OCI-LY3 (cell line): ENCODE measurements at regions not wholly inside any gene's neighbourhood (a gene's known extent, or its start where the extent isn't known, plus 50 kb on each side); places are given as distances from the start of the nearest gene placed in this dataset.

ENCODE experiments used
- H2AFZ ChIP-seq: fragments of 200-600, 300-600 bp; shearing (Covaris generic); 2 replicates; pipeline ENCODE4 v1.6.0; 2014; ENCODE audit warnings: antibody characterized with exemption, low read depth, low read length
- H3K27ac ChIP-seq: fragments of 200-600, 300-600 bp; sonication (generic); 2 replicates; pipeline ENCODE4 v1.5.1; 2014; ENCODE audit warnings: mild to moderate bottlenecking, low read length, moderate library complexity, mixed read lengths
- H3K27me3 ChIP-seq: fragments of 200-600, 300-600 bp; sonication (generic); 2 replicates; pipeline ENCODE4 v1.6.1; 2014; ENCODE audit warnings: low read depth, low read length, mixed read lengths
- H3K36me3 ChIP-seq: fragments of 200-600, 300-600 bp; sonication (generic); replicated peaks from 2 replicates; pipeline ENCODE3; 2014; ENCODE audit warnings: low read depth, low read length, mixed read lengths
- H3K4me1 ChIP-seq: fragments of 300-600, 200-600 bp; sonication (generic); 2 replicates; pipeline ENCODE4 v1.6.1; 2014; ENCODE audit warnings: low read length, mixed read lengths
- H3K4me2 ChIP-seq: fragments of 200-600, 300-600 bp; sonication (generic); 2 replicates; pipeline ENCODE4 v1.6.1; 2014; ENCODE audit warnings: low read length, mixed read lengths
- H3K4me3 ChIP-seq: fragments of 300-600, 200-600 bp; sonication (generic); 2 replicates; pipeline ENCODE4 v1.5.1; 2014; ENCODE audit warnings: antibody characterized with exemption, mild to moderate bottlenecking, low read length, moderate library complexity
- H3K79me2 ChIP-seq: fragments of 300-600, 200-600 bp; shearing (Covaris generic); 2 replicates; pipeline ENCODE4 v1.6.1; 2014; ENCODE audit warnings: mild to moderate bottlenecking, low read length, mixed read lengths
- H3K9ac ChIP-seq: fragments of 300-600, 200-600 bp; shearing (Covaris generic); 2 replicates; pipeline ENCODE4 v1.6.0; 2014; ENCODE audit warnings: mild to moderate bottlenecking, low read length, moderate library complexity
- H3K9me3 ChIP-seq: fragments of 200-600, 300-600 bp; shearing (Covaris generic); 2 replicates; pipeline ENCODE4 v1.6.1; 2014; ENCODE audit warnings: low read length, mixed read lengths; ENCODE audit not compliant: insufficient read depth
- H4K20me1 ChIP-seq: fragments of 200-600, 300-600 bp; sonication (generic); 2 replicates; pipeline ENCODE4 v1.6.1; 2016; ENCODE audit warnings: low read length, mixed read lengths; ENCODE audit not compliant: insufficient read depth
- CTCF ChIP-seq: fragments of 200-600, 300-600 bp; sonication (generic); IDR thresholded peaks from 2 replicates; pipeline ENCODE4 v1.5.1; 2014; ENCODE audit warnings: antibody characterized with exemption, low read length, low read depth
- EZH2phosphoT487 ChIP-seq: fragments of 200-600 bp; shearing (Covaris generic); IDR thresholded peaks from 2 replicates; pipeline ENCODE4 v1.6.1; 2018; ENCODE audit warnings: antibody characterized with exemption, mixed run types, low read depth

DNA sequence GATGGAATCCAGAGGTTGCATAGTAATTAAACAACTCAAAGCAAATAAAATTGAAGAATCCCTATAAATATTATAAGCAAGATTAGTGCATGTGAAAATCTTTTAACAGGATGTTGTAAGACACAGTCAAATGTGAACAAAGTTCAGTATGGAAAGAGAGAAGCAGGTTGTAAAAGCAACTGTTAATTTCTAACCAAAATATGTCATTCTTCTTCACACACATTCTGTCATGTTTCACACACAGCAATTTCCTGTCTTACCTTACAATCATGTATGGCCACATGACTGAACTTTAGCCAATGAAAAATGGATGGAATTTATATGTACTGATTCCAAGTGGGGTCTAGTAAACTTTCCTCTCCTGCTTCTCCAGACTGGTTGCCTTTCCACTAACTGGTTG is 527.7 kb upstream of the TMPRSS15 start:
- no peaks in the 10 kb centered on the region for H3K4me1 ChIP-seq
- no peaks in the 10 kb centered on the region for H3K27me3 ChIP-seq
- no peaks in the 10 kb centered on the region for H4K20me1 ChIP-seq
- H3K36me3 ChIP-seq: no peaks in the 10 kb centered on the region
- no peak overlapping the region for H2AFZ ChIP-seq
- TF ChIP-seq EZH2phosphoT487 (no peak), CTCF (no peak)
- H3K9me3 ChIP-seq: no peaks in the 10 kb centered on the region
- no peak overlapping the region for H3K4me3 ChIP-seq
- H3K9ac ChIP-seq: no peak overlapping the region
- no peak overlapping the region for H3K27ac ChIP-seq
- no peaks in the 10 kb centered on the region for H3K79me2 ChIP-seq
- H3K4me2 ChIP-seq: no peak overlapping the region

- Histone ChIP-seq H3K4me3 (no peak overlapping the region), H3K4me1 (no peaks in the 10 kb centered on the region), H2AFZ (no peak overlapping the region), H3K79me2 (no peaks in the 10 kb centered on the region), H3K9ac (no peak overlapping the region), H3K36me3 (no peaks in the 10 kb centered on the region), H3K27ac (no peak overlapping the region), H3K27me3 (no peaks in the 10 kb centered on the region), H4K20me1 (no peaks in the 10 kb centered on the region), H3K4me2 (no peak overlapping the region), H3K9me3 (no peaks in the 10 kb centered on the region)
- TF ChIP-seq EZH2phosphoT487 (no peak), CTCF (no peak)
Observed at GRCh38 chr21:18937337-18937736, 533.8 kb upstream of the TMPRSS15 start.

- no peak overlapping the region for H2AFZ ChIP-seq
- H3K4me3 ChIP-seq: no peak overlapping the region
- no peaks in the 10 kb centered on the region for H3K4me1 ChIP-seq
- no peaks in the 10 kb centered on the region for H3K79me2 ChIP-seq
- H3K9me3 ChIP-seq: no peaks in the 10 kb centered on the region
- no peaks in the 10 kb centered on the region for H3K27me3 ChIP-seq
- TF ChIP-seq CTCF: no peak
- no peak for TF ChIP-seq EZH2phosphoT487
- no peaks in the 10 kb centered on the region for H3K36me3 ChIP-seq
- H3K9ac ChIP-seq: no peak overlapping the region
- H3K27ac ChIP-seq: no peak overlapping the region
- no peak overlapping the region for H3K4me2 ChIP-seq
- no peaks in the 10 kb centered on the region for H4K20me1 ChIP-seq
Observed at GRCh38 chr21:18940791-18941190, 537.2 kb upstream of the TMPRSS15 start.

GRCh38 chr21:18950045-18950740 is 546.6 kb upstream of the TMPRSS15 start:
- H2AFZ ChIP-seq: no peak overlapping the region
- no peak overlapping the region for H3K27ac ChIP-seq
- H3K4me2 ChIP-seq: no peak overlapping the region
- no peak overlapping the region for H3K4me3 ChIP-seq
- H3K9ac ChIP-seq: no peak overlapping the region
- H3K79me2 ChIP-seq: no peaks in the 10 kb centered on the region
- H3K27me3 ChIP-seq: no peaks in the 10 kb centered on the region
- H3K4me1 ChIP-seq: no peaks in the 10 kb centered on the region; the same call in 1 of the 2 replicates
- no peaks in the 10 kb centered on the region for H3K9me3 ChIP-seq
- H4K20me1 ChIP-seq: no peaks in the 10 kb centered on the region
- TF ChIP-seq EZH2phosphoT487 (no peak), CTCF (no peak)
- H3K36me3 ChIP-seq: no peaks in the 10 kb centered on the region
